GM19023 (cell line): ENCODE measurements at regions not wholly inside any gene's neighbourhood (a gene's known extent, or its start where the extent isn't known, plus 50 kb on each side); places are given as distances from the start of the nearest gene placed in this dataset.
"Not testable (repeated sequence)": the region's sequence is repeated elsewhere in the genome, so short reads cannot be mapped to it uniquely, and the experiment has no call there.

Experiments
- ATAC-seq: cut with Tn5 transposase; IDR thresholded peaks from one replicate; pipeline ENCODE4 v1.9.1; 2021; ENCODE audit warnings: mild to moderate bottlenecking, moderate library complexity; ENCODE audit not compliant: unreplicated experiment

DNA sequence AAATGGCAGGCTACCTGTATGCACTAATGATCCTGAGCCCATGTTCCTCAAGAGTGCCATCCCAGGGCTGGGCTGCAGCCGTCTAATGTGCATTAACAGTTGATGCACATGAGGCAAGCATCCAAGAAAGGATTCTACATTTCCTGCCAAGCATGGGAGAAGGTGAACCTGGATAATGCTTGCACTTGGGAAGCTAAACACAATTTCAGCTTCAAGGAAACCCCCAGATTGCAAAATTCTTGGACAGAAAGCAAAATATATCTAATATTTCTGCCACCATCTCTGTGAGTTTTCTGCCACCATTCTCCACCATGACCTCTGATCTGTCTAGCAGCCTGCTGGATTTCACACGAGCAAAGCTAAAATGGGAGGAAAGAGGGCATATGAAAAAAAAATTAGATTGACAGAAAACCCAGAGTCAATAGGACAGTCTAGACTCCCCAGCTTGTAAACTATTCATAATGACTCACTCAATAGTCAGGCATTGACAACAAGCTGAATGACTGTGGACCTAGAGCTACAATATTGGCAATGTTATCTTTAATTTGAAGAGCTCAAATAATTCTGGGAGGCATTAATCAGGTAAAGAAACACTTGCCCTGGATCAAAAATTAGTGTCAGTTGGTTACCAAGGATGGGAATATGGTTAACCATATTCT, 91.9 kb upstream of the BCL2L14 start:
- no peak for ATAC-seq

DNA sequence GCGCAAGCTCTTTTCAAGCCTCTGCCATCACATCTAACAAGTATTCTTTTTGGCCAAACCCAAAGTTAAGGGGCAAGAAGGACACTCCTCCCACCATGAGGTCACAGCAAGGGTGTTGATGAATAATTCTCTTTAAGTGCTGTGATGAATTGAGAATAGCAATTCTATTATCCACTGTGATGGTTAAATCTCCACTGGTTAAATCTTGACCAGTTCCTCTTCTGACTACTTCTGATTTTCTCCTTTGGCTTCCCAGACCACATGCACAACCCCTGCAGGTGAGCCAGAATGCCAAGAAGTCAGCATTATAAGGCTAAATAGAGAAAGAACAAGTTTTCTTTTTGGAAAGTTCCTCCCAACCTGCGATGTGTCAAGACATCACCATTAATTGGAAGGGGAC, 90.6 kb upstream of the BCL2L14 start:
- ATAC-seq = no peak

DNA sequence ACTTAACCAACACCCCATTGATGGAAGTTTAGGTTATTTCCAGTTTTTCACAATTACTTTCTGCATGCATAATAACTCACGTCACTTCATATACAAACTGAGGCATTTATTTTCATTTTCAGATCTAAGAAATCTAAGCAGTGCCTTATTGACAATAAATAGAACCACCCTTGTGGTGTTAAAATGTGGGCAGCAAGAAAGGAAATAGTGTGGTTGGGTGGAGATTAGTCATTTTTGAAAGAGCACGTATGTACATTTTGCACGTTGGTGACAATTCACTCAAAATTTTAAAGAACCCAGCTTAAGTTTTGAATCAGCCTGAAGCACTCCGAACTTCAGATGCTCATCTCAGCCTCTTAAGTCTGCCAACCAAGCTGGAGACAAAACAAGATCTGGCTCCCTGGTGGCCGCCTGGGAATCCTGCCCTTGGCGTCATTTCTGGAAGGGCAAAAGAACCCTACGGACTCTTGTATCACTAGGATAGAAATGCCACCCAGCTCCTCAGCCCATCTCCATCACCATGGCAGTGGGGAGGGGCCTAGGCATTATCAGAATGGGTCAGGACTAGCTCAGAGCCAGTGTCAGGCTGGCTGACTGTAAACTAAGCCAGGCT, 89.5 kb upstream of the BCL2L14 start:
- peak; percentile 72 for ATAC-seq

DNA sequence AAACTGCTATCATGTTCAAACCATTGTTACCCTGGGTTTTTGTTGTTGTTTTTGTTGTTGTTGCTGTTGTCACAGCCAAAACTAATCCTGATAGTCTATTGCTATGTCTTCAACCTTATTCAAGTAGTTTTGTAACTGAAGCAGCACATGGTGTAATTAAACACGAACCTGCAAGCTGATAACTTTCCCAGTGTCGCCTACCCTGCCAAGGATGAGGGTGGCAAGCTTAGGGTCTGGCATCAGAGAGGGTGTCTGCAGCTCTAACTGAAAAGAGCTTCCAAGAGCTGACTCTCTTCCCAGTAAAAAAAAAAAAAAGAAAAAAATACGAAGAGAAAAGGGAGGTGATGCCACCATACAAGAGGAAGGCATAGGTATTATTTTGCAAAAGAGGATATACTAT, 86.3 kb upstream of the BCL2L14 start:
- ATAC-seq = no peak

DNA sequence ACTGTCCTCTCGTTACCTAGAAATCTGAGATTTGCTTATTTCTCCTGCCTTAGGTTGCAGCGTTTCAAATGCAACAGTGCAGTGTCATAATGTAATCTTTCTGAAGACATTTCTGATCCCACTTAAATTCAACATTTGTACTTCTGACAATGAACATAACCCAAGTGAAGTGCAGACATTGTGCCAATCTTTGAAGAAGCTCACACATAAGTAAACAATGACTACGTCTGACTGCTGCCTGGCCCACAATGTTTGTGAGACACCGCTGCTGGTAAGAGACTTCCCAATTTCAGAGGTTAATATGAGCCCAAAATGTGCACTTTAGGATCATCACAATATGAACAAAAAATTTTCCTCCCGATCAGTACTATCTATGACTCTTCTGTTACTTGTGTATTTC, 84.6 kb upstream of the BCL2L14 start:
- ATAC-seq = no peak

DNA sequence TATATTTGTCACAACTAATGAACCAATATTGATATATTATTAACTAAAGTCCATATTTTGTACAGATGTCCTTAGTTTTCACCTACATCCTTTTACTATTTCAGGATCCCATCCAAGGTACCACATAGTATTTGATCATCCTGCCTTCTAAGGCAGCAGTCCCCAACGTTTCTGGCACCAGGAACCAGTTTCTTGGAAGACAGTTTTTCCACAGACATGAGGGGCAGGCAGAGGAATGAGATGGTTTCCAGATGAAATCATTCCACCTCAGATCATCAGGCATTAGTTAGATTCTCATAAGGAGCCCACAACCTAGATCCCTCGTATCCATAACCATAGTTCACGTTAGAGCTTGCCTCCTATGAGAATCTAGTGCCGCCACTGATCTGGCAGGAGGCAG, 82.8 kb upstream of the BCL2L14 start:
- no peak for ATAC-seq

DNA sequence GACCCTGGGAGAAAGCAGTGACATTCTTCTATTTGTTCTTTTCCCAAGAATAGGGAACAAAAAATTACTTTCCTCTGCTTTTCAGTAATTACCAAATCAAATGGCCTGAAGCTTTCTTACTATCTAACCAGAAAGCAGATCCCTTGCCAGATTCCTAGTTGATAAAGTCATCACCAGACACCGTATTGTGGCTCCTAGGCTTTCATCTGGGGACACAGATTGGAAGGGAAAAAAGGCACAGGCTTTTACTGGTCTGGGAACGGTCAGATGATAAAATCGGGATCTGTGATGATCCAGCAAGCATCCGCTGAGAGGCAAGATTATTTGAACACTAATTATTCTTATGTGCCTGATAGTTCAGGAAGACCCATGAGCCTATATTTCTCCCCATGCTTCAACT, 79.1 kb upstream of the BCL2L14 start:
- no peak for ATAC-seq

DNA sequence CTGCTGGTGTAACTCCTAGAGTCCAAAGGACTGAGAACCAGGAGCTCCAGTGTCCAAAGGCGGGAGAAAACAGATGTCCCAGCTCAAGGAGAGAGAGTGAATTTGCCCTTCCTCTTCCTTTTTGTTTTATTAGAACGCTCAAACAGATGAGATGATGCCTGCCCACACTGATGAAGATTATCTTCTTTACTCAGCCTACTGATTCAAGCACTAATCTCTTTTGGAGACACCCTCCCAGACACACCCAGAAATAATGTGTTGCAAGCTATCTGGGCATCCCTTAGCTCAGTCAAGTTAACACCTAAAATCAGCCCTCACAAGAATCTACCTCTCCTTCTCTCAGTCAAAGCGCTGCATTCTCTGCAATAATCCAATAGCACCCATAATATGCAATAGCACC, 78.2 kb upstream of the BCL2L14 start:
- no peak for ATAC-seq

DNA sequence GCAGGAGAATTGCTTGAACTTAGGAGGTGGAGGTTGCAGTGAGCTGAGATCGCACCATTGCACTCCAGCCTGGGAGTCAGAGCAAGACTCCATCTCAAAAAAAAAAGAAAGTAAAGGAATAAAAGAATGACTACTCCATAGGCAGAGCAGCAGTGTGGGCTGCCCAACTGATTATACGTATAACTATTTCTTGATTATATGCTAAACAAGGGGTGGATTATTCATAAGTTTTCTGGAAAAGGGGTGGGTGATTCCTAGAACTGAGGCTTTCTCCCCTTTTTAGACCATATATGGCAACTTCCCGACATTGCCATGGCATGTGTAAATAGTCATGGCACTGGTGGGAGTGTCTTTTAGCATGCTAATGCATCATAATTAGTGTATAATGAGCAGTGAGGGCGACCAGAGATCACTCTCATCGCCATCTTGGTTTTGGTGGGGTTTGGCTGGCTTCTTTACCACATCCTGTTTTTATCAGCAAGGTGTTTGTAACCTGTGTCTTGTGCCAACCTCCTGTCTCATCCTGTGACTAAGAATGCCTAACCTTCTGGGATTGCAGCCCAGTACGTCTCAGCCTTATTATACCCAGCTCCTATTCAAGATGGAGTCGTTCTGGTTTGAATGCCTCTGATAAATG, 72.3 kb upstream of the BCL2L14 start:
- ATAC-seq = not testable (repeated sequence)

DNA sequence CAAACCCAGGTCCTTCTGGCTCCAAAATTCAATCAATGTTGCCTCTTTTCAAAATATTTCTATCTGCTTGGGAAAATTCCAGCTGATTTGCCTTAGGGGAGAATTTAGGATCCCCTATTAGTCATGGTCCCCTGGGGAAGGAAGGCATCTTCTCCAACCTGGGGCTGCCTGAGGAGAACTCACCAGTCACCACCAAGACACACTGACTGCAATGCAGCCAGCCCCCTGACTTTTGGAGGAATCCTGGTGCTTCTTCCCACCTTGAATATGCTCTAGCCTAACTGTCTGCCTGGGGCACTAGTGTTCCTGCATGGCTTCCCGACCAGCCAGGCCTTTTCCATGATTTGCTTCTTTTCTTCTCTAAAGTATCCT, 71.8 kb upstream of the BCL2L14 start:
- ATAC-seq = no peak

DNA sequence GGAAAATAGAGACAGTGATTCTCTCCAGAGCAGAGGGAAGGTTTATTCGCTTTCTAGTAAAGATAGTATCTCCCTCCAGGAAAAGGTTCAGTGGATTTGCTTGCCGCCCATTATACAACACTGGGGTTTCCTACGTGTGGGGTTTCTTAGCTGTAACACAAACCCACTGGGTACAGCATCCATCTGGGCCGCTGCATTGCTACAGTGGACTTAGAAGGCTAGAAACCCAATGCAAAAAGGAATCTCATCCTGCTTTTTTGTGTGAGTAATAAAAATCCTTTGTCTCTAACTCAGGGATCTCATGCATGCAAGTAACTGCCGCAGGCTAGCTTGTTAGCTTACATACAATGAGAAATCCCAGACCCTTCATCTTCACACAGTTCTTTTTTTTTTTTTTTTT, 67.1 kb upstream of the BCL2L14 start:
- no peak for ATAC-seq

DNA sequence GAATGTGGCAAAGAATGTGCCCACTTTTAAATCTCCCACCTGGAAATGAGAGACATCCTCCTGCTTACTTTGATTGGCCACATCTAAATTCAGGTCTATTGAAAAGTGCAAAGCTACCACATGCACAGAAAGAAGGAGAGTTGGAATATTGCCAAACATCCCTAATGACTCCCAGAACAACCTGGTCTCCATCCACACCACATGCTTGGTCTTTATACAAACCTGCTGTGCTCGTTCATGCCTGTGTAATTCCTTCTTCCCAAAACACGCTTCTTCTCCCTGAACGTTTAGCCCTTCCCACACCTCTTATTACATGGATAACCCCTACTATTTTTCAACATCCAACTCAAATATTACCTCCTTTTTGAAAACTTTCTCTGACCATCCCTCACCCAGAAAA, 66.2 kb upstream of the BCL2L14 start:
- ATAC-seq = no peak

DNA sequence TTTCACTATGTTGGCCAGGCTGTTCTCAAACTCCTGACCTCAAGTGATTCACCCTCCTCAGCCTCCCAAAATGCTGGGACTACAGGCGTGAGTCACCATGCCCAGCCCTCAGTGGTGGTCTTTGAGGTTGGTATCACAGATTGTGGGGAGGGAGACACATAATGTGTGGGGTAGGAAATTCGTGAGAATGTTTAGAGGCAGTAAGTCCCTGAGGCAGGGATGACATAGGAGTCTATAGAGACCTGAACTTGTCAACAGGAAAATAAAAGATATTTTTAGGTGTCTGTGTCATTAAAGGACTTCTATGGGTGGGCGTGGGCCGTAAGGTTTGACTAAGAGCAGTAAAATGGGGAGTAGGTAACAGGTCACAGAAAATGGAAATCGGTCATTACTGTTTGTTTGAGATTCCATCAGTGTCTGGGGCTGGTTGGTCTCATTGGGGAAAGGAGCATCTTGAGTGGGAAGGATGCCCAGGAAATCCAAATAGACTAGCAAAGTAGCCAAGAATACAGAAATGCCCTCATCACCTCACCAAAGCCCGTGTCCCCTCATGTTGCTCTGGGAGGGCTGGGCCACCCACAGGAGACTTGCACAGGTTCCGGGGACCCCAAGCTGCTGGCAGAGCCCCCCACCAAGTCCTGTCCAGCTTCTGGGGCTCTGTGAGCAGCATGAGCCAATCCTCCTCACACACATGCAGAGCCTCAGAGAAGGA, 63.6 kb upstream of the BCL2L14 start:
- ATAC-seq = no peak

DNA sequence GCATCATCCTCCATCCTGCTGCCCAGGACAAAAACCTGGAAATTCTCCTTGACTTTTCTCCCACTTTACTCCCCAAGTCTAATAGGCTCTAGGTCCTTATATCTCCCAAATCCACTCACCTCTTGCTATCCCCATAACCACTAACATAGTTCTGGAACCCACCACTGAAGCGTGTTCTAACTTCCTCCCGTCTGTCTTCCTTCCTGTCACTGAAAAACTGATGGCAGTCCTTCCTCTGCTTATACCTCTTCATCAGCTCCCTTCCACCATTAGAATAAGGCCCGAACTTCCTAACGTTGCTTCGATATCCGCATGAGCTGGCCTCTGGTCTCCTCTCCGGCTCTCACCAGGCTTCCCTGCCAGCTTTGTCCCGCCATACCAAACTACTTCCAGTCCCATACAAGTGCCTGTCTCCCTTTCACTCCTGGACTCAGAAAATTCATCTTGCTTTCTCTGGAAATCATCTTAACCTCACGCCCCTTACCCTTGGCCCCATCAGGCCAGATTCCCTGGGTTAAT, 63.0 kb upstream of the BCL2L14 start:
- ATAC-seq = no peak

DNA sequence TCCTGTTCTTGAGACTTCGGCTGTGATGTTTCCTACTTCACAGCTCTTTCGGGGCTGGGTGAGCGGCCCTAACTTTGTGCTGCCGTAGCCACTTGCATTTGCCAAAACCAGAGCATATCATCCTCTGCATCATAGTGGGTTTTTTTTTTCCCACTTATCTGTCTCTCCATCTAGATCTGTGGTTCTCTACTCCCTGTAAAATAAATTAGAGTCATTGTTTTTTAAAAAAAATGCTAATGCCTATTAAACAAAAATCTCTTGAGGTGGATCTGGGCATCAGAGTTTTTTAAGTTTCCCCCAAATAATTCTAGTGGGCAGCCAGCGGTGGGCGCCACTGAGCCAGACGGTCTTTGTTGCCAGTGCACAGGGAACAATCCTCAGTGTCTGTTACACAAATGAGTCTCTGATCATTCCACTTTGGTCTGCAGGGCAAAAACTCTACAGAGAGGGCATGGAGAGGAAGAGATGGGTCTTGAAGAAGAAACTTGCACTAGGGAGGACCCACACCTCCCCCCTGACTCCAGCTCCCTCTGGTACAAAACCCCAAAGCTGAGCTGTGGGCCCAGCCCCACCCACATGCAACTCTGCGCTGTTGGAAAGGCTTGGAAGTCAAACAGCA, 62.4 kb upstream of the BCL2L14 start:
- ATAC-seq = no peak

DNA sequence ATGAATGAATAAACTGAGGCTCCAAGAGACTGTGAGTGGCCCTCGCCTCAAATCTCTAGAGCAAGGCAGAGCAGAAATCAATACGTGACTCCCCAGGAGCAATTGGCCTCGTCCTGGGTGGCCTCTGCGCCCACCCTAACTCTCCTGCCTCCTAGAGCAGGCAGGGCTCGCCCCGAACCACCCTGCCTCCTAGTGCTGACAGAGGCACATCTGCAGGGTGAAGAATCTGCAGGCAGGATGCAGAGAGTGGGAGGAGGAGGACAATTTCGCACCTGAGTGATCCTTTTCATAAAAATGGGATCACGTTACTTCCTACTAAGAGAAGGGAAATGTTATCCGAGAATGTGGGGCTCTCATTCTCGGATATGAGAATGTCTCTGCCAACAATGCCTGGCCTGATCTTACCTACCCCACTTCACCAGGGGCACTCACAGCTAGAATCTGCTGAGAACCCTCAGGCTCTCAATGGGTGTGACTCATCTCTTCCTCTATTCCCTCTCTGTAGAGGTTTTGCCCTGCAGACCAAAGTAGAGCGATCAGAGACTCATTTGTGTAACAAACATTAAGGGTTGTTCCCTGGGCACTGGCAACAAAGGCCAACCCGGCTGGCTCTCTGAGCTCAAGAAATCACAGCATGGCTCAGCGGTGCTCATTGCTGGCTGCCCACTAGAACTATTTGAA, 61.7 kb upstream of the BCL2L14 start:
- peak; percentile 36 for ATAC-seq

DNA sequence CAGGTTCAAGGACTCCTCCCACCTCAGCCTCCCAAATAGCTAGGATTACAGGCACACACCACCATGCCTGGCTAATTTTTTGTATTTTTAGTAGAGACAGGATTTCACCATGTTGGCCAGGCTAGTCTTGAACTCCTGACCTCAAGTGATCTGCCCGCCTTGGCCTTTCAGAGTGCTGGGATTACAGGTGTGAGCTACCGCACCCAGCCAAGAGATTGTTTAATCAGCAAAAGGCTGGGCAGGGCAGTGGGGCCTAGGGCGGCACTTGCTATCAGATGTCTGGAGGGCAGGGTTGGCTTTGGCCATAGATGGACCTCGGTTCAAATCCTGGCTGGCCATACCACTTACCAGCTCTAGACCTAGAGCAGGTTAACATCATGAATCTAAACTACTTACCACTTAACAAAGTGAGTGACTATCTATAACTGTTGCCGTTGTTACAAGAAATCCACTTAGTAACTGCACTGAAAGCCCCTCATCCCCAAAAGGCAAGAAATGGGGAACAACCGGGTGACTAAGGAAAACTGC, 60.9 kb upstream of the BCL2L14 start:
- peak; percentile 1 for ATAC-seq

DNA sequence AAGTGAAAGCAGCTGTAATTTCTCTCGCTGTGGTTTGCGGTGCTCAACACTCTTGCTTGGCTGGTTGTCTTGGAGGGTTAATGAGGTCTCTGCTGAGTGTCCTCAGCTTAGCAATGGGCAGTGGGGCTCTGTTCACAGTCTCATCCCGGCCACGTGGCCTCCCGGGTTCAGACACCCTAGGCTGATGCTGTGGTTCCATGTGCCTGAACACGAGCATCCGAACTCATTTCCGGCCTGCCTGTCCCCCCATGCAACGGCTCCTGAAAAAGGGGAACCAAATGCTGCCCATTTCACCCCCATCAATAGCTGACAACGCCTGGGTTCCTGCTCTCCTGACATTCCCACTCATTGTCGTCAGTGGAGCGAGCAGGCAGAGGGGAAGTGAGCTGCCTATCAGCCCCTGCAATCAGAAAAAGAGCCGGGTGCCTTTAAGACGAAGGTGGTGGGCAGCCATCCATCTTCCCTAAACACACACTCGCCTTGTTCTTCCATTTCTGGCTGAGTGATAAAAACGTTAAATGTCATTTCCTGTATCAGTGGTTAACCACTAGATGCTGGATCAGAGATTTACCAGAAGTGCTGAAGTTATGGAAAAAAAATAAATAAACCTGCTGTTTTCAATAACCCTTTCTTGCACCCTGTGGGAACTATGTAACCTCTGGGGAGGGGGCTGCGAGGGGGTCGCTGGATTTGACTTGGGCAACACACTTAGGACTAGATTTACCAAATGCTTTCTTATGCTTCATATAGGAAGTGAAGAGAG, 60.3 kb upstream of the BCL2L14 start:
- ATAC-seq = peak; percentile 49

DNA sequence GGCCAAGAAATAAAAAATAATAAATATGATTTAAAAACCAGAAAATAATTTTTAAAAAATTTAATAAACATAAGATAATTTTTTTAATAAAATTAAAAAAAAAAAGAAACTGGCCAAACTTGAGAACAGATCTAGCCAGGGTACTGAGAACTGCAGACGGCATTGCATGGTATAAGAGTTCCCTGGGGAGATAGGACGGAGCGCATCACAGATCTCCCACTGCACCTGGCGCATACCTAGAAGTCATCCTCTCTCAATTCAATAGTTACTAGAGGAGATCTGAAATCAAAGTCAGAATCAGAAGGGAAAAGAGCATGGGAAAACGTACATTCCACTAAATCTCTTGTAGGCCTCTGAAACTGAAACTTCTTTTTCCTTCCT, 58.9 kb upstream of the BCL2L14 start:
- ATAC-seq = no peak
